Thyroid gland (tissue), 4 donors: ENCODE measurements at regions not wholly inside any gene's neighbourhood (a gene's known extent, or its start where the extent isn't known, plus 50 kb on each side); places are given as distances from the start of the nearest gene placed in this dataset.

Experiments used
- POLR2A ChIP-seq, 2 donors: fragments of 450-650 bp; IDR thresholded peaks; one replicate each; pipeline ENCODE4 v1.6.1; 2017; ENCODE audit warnings: antibody characterized with exemption in 2 of 2, mild to moderate bottlenecking in 2 of 2, moderate library complexity in 1 of 2
- TF ChIP-seq, protein P1 (sequence below), 6 experiments: fragments of 200-600 bp in 3 of 6; fragments of 450-650 bp in 3 of 6; sonication (generic) in 3 of 6; IDR thresholded peaks; one replicate each; pipeline ENCODE4 v1.5.1; 2016 to 2019; ENCODE audit warnings: antibody characterized with exemption in 6 of 6, mild to moderate bottlenecking in 2 of 6, inconsistent platforms in 1 of 6, moderate library complexity in 1 of 6

DNA sequence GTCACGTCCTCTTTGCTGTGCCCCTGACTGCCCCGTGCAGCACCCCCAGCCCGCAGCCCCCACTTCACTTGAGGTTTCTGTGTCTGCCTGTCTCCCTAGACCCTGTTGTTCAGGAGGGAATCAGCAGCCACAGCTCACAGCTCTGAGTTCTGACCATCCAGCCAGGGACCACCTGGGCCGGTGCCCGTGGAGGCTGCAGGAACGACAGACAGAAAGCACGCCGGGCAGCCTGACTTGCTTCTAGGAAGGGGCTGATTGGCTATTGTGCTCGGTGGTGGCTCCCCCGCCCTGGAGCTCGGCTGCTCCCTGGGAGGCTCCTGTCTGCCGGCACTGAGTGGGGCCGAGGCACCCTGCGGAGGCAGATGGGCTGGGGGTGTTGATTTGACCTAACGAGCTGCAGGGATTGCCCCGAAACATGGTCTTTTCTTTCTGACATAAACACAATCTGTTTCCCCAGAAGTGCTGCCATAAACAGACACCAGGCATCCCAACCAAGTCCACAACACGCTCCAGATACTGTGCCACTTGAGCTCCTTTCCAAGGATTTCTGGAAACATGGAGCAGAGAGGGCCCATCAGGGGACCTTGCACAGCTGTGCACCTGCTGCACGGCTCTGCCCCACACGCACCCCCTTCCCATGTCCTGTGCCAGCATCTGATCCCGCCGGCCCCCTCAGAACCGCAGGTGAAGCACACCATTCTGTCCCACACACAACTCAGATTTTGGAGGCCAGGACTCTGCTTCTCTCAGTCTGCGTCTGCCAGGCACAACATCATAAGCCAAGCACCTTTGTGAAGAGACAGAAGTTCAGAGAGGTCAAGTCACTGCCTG is 855.9 kb downstream of the TBC1D22A start:
- TF ChIP-seq, protein P1, sequence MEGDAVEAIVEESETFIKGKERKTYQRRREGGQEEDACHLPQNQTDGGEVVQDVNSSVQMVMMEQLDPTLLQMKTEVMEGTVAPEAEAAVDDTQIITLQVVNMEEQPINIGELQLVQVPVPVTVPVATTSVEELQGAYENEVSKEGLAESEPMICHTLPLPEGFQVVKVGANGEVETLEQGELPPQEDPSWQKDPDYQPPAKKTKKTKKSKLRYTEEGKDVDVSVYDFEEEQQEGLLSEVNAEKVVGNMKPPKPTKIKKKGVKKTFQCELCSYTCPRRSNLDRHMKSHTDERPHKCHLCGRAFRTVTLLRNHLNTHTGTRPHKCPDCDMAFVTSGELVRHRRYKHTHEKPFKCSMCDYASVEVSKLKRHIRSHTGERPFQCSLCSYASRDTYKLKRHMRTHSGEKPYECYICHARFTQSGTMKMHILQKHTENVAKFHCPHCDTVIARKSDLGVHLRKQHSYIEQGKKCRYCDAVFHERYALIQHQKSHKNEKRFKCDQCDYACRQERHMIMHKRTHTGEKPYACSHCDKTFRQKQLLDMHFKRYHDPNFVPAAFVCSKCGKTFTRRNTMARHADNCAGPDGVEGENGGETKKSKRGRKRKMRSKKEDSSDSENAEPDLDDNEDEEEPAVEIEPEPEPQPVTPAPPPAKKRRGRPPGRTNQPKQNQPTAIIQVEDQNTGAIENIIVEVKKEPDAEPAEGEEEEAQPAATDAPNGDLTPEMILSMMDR (IDR thresholded peaks at IDR 0.05) = no peak
- no peak for TF ChIP-seq POLR2A (IDR thresholded peaks at IDR 0.05)
